Suprapubic skin (tissue), 3 donors: ENCODE measurements at regions not wholly inside any gene's neighbourhood (a gene's known extent, or its start where the extent isn't known, plus 50 kb on each side); places are given as distances from the start of the nearest gene placed in this dataset.
"Not testable (repeated sequence)": the region's sequence is repeated elsewhere in the genome, so short reads cannot be mapped to it uniquely, and the experiment has no call there.

Experiments used
- EP300 ChIP-seq: sonication (generic); formaldehyde crosslinking; IDR thresholded peaks from one replicate; pipeline ENCODE4 v1.6.1; 2017; ENCODE audit warnings: antibody characterized with exemption
- POLR2A ChIP-seq, 2 donors: fragments of 450-650 bp; IDR thresholded peaks; one replicate each; pipeline ENCODE4 v1.6.1; 2017; ENCODE audit warnings: antibody characterized with exemption in 2 of 2, mild to moderate bottlenecking in 2 of 2, moderate library complexity in 2 of 2
- TF ChIP-seq, protein P1 (sequence below), 2 donors: fragments of 200-600 bp in 1 of 2; fragments of 450-650 bp in 1 of 2; sonication (generic) in 1 of 2; IDR thresholded peaks; one replicate each; pipeline ENCODE4 v1.5.1; 2016 to 2019; ENCODE audit warnings: antibody characterized with exemption in 2 of 2, mild to moderate bottlenecking in 1 of 2, moderate library complexity in 1 of 2

DNA sequence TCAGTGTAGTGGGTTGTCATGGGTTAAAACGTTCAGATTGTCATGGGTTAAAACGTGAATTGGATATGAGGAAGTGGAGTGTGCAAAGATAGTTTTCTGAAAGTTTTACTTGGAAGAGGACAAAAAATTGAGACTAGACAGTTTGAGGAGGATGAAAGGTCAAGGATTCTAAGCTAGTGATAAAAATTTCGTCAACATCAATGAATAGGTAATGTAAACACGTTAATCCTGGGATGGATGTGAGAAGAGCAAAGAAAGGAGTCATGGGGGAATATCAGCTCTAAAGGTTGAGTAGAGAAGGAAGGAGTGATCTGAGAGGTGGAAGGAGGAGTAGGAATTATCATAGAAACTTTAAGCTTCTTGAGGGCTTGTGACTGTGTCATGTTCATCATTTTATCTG is 109.2 kb downstream of the SYT15B start:
- TF ChIP-seq, protein P1, sequence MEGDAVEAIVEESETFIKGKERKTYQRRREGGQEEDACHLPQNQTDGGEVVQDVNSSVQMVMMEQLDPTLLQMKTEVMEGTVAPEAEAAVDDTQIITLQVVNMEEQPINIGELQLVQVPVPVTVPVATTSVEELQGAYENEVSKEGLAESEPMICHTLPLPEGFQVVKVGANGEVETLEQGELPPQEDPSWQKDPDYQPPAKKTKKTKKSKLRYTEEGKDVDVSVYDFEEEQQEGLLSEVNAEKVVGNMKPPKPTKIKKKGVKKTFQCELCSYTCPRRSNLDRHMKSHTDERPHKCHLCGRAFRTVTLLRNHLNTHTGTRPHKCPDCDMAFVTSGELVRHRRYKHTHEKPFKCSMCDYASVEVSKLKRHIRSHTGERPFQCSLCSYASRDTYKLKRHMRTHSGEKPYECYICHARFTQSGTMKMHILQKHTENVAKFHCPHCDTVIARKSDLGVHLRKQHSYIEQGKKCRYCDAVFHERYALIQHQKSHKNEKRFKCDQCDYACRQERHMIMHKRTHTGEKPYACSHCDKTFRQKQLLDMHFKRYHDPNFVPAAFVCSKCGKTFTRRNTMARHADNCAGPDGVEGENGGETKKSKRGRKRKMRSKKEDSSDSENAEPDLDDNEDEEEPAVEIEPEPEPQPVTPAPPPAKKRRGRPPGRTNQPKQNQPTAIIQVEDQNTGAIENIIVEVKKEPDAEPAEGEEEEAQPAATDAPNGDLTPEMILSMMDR (IDR thresholded peaks at IDR 0.05), result not testable (repeated sequence)
- TF ChIP-seq POLR2A (IDR thresholded peaks at IDR 0.05); EP300: not testable (repeated sequence)
